IPS-18c (cell line): ENCODE measurements at regions not wholly inside any gene's neighbourhood (a gene's known extent, or its start where the extent isn't known, plus 50 kb on each side); places are given as distances from the start of the nearest gene placed in this dataset.

ENCODE experiments used
- H3K4me3 ChIP-seq: 2 replicates; pipeline ENCODE4 v1.7.0; 2013; ENCODE audit warnings: low read depth, mild to moderate bottlenecking, low read length, moderate library complexity; ENCODE audit not compliant: insufficient read depth
- H3K9me3 ChIP-seq: one replicate; pipeline ENCODE4 v1.6.1; 2013; ENCODE audit warnings: mild to moderate bottlenecking, low read length, moderate library complexity; ENCODE audit not compliant: control insufficient read depth, insufficient read depth

GRCh38 chr15:45743426-45744235, 108.8 kb downstream of the SQOR start:
- peaks cover 6% of the 10 kb centered on the region for H3K9me3 ChIP-seq
- no peak overlapping the region for H3K4me3 ChIP-seq

- peaks cover 6% of the 10 kb centered on the region for H3K9me3 ChIP-seq
- no peak overlapping the region for H3K4me3 ChIP-seq
Measured at GRCh38 chr15:45744236-45744589, 109.4 kb downstream of the SQOR start.

GRCh38 chr15:45747426-45747825, 112.6 kb downstream of the SQOR start:
- peaks cover 3% of the 10 kb centered on the region for H3K9me3 ChIP-seq
- no peak overlapping the region for H3K4me3 ChIP-seq

- no peak overlapping the region for H3K4me3 ChIP-seq
- no peaks in the 10 kb centered on the region for H3K9me3 ChIP-seq
Measured at GRCh38 chr15:45751629-45752028, 116.8 kb downstream of the SQOR start.

- Histone ChIP-seq H3K9me3 (no peaks in the 10 kb centered on the region), H3K4me3 (no peak overlapping the region)
Measured at GRCh38 chr15:45759936-45760335, 125.1 kb downstream of the SQOR start.

GRCh38 chr15:45762726-45763125, 127.9 kb downstream of the SQOR start:
- no peak overlapping the region for H3K4me3 ChIP-seq
- no peaks in the 10 kb centered on the region for H3K9me3 ChIP-seq

- Histone ChIP-seq H3K4me3 (no peak overlapping the region), H3K9me3 (no peaks in the 10 kb centered on the region)
Measured at GRCh38 chr15:45763170-45763869, 128.5 kb downstream of the SQOR start.

- no peaks in the 10 kb centered on the region for H3K9me3 ChIP-seq
- no peak overlapping the region for H3K4me3 ChIP-seq
Measured at GRCh38 chr15:45773149-45773548, 138.3 kb downstream of the SQOR start.

- Histone ChIP-seq H3K4me3 (no peak overlapping the region), H3K9me3 (no peaks in the 10 kb centered on the region)
Measured at GRCh38 chr15:45776772-45777171, 141.9 kb downstream of the SQOR start.

GRCh38 chr15:45777781-45778180, 143.0 kb downstream of the SQOR start:
- H3K4me3 ChIP-seq: no peak overlapping the region
- H3K9me3 ChIP-seq: no peaks in the 10 kb centered on the region

GRCh38 chr15:45780352-45780751, 145.5 kb downstream of the SQOR start:
- no peaks in the 10 kb centered on the region for H3K9me3 ChIP-seq
- no peak overlapping the region for H3K4me3 ChIP-seq

- H3K4me3 ChIP-seq: no peak overlapping the region
- no peaks in the 10 kb centered on the region for H3K9me3 ChIP-seq
Measured at GRCh38 chr15:45784656-45785055, 149.8 kb downstream of the SQOR start.

- H3K4me3 ChIP-seq: no peak overlapping the region
- H3K9me3 ChIP-seq: no peaks in the 10 kb centered on the region
Measured at GRCh38 chr15:45785897-45786296, 151.1 kb downstream of the SQOR start.

- no peak overlapping the region for H3K4me3 ChIP-seq
- H3K9me3 ChIP-seq: no peaks in the 10 kb centered on the region
Measured at GRCh38 chr15:45790325-45790943, 155.6 kb downstream of the SQOR start.

- Histone ChIP-seq H3K9me3 (no peaks in the 10 kb centered on the region), H3K4me3 (no peak overlapping the region)
Measured at GRCh38 chr15:45794304-45794703, 159.5 kb downstream of the SQOR start.

GRCh38 chr15:45794712-45795439, 160.0 kb downstream of the SQOR start:
- no peaks in the 10 kb centered on the region for H3K9me3 ChIP-seq
- H3K4me3 ChIP-seq: no peak overlapping the region

- Histone ChIP-seq H3K4me3 (no peak overlapping the region), H3K9me3 (no peaks in the 10 kb centered on the region)
Measured at GRCh38 chr15:45795440-45796069, 160.7 kb downstream of the SQOR start.
